Thyroid gland (tissue), 4 donors: ENCODE measurements at regions not wholly inside any gene's neighbourhood (a gene's known extent, or its start where the extent isn't known, plus 50 kb on each side); places are given as distances from the start of the nearest gene placed in this dataset.

Experiments used
- DNase-seq, 2 donors: peaks; one replicate each; pipeline ENCODE4 v3.0.0-alpha.2; 2019
- H3K27ac ChIP-seq, 3 donors: fragments of 200-600 bp; sonication (generic); 1 replicate in 2 of 3; 2 replicates in 1 of 3; pipeline ENCODE4 v1.5.1; 2016 to 2019; ENCODE audit warnings: mild to moderate bottlenecking in 1 of 3, moderate library complexity in 1 of 3
- H3K27me3 ChIP-seq: fragments of 200-600 bp; sonication (generic); one replicate; pipeline ENCODE4 v1.5.1; 2019
- H3K36me3 ChIP-seq, 2 donors: fragments of 200-600 bp; sonication (generic); one replicate each; pipeline ENCODE4 v1.5.1; 2016 to 2019
- H3K4me1 ChIP-seq, 2 donors: fragments of 200-600 bp; sonication (generic); one replicate each; pipeline ENCODE4 v1.5.1; 2017 to 2019
- H3K4me3 ChIP-seq, 3 donors: fragments of 200-600 bp; sonication (generic); replicated peaks in 1 of 3; 1 replicate in 2 of 3; 2 replicates in 1 of 3; pipeline ENCODE4 v1.5.1; 2016; ENCODE audit warnings: mild to moderate bottlenecking in 1 of 3
- H3K9me3 ChIP-seq: fragments of 200-600 bp; sonication (generic); one replicate; pipeline ENCODE4 v1.5.1; 2017
- CTCF ChIP-seq, 6 experiments: fragments of 200-600 bp in 3 of 6; fragments of 450-650 bp in 3 of 6; sonication (generic) in 3 of 6; IDR thresholded peaks; one replicate each; pipeline ENCODE4 v1.5.1; 2016 to 2019; ENCODE audit warnings: antibody characterized with exemption in 6 of 6, mild to moderate bottlenecking in 2 of 6, inconsistent platforms in 1 of 6, moderate library complexity in 1 of 6
- POLR2A ChIP-seq, 2 donors: fragments of 450-650 bp; IDR thresholded peaks; one replicate each; pipeline ENCODE4 v1.6.1; 2017; ENCODE audit warnings: antibody characterized with exemption in 2 of 2, mild to moderate bottlenecking in 2 of 2, moderate library complexity in 1 of 2
- WGBS, 2 donors: methylation state at CpG; one replicate each; pipeline ENCODE4 v1.1.5; 2017; 5-methylcytosine and 5-hydroxymethylcytosine counted together
- intact Hi-C: fragments of 100-400 bp; cut with DNase I; formaldehyde crosslinking; loops from one replicate; pipeline ENCODE4 v1.15.1; 2023

GRCh38 chr7:13098161-13098560 lies 410.7 kb downstream of the ARL4A start:
- Histone ChIP-seq H3K27me3 (no peaks in the 10 kb centered on the region), H3K27ac (no peak overlapping the region), H3K4me3 (no peak overlapping the region), H3K9me3 (no peaks in the 10 kb centered on the region), H3K4me1 (no peaks in the 10 kb centered on the region), H3K36me3 (no peaks in the 10 kb centered on the region)
- 82 to 84% methylated on average over 4 of the region's 4 CpGs for WGBS, 2 donors
- DNase-seq, result no peak
- intact Hi-C loops, result no loop called here
- TF ChIP-seq POLR2A (IDR thresholded peaks at IDR 0.05) (no peak), CTCF (IDR thresholded peaks at IDR 0.05) (no peak)

- H3K9me3 ChIP-seq, result no peaks in the 10 kb centered on the region
- WGBS, 2 donors, result 81 to 91% methylated on average over 5 of the region's 5 CpGs
- DNase-seq, result no peak
- H3K4me1 ChIP-seq, result no peaks in the 10 kb centered on the region
- no peak for TF ChIP-seq POLR2A (IDR thresholded peaks at IDR 0.05)
- no peak for TF ChIP-seq CTCF (IDR thresholded peaks at IDR 0.05)
- H3K4me3 ChIP-seq, result no peak overlapping the region
- no peaks in the 10 kb centered on the region for H3K36me3 ChIP-seq
- no peaks in the 10 kb centered on the region for H3K27me3 ChIP-seq
- H3K27ac ChIP-seq, result no peak overlapping the region
- intact Hi-C loops, result no loop called here
Measured at GRCh38 chr7:13099154-13099795, 411.8 kb downstream of the ARL4A start.

- intact Hi-C loops, result no loop called here
- 92 to 94% methylated on average over 1 of the region's 1 CpG for WGBS, 2 donors
- DNase-seq, result no peak
- Histone ChIP-seq H3K4me1 (no peaks in the 10 kb centered on the region), H3K36me3 (no peaks in the 10 kb centered on the region), H3K27ac (no peak overlapping the region), H3K9me3 (no peaks in the 10 kb centered on the region), H3K4me3 (no peak overlapping the region), H3K27me3 (no peaks in the 10 kb centered on the region)
- TF ChIP-seq CTCF (IDR thresholded peaks at IDR 0.05) (no peak), POLR2A (IDR thresholded peaks at IDR 0.05) (no peak)
Measured at GRCh38 chr7:13104128-13104527, 416.7 kb downstream of the ARL4A start.

- H3K27me3 ChIP-seq, result no peaks in the 10 kb centered on the region
- no peak for DNase-seq
- H3K36me3 ChIP-seq, result no peaks in the 10 kb centered on the region
- no peak overlapping the region for H3K4me3 ChIP-seq
- no peaks in the 10 kb centered on the region for H3K9me3 ChIP-seq
- TF ChIP-seq CTCF (IDR thresholded peaks at IDR 0.05) (no peak), POLR2A (IDR thresholded peaks at IDR 0.05) (no peak)
- H3K27ac ChIP-seq, result no peak overlapping the region
- no peaks in the 10 kb centered on the region for H3K4me1 ChIP-seq
- intact Hi-C loops, result no loop called here
Measured at GRCh38 chr7:13105209-13105608, 417.8 kb downstream of the ARL4A start.

DNA sequence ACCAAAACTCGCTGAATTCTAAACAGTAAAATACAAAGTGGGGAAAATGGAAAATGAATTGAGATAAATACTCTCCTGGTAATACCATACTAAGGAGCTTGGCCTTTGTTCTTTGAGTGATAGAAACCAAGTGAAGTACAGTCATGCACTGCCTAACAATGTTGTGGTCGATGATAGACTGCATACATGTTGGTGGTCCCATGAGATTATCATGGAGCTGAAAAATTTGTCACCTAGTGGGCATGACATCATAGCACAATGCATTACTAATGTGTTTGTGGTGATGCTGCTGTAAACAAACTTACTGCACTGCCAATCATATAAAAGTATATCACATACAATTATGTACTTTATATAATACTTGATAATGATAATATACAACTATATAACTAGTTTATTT lies 419.1 kb downstream of the ARL4A start:
- intact Hi-C loops, result no loop called here
- Histone ChIP-seq H3K4me1 (no peaks in the 10 kb centered on the region), H3K9me3 (no peaks in the 10 kb centered on the region), H3K36me3 (no peaks in the 10 kb centered on the region), H3K4me3 (no peak overlapping the region), H3K27ac (no peak overlapping the region), H3K27me3 (no peaks in the 10 kb centered on the region)
- 94 to 96% methylated on average over 2 of the region's 2 CpGs for WGBS, 2 donors
- TF ChIP-seq CTCF (IDR thresholded peaks at IDR 0.05) (no peak), POLR2A (IDR thresholded peaks at IDR 0.05) (no peak)
- DNase-seq, result no peak
